ENCODE measurements at regions not wholly inside any gene's neighbourhood (a gene's known extent, or its start where the extent isn't known, plus 50 kb on each side); places are given as distances from the start of the nearest gene placed in this dataset.

GRCh38 chr10:44674536-44675386, 236.4 kb upstream of the TMEM72 start:
- H3K4me1 Mint-ChIP-seq = no peaks in the 10 kb centered on the region
- Histone ChIP-seq H3K4me3 (ENCODE audit: low read depth, low read length) (no peak overlapping the region), H3K27me3 (ENCODE audit: control insufficient read depth, insufficient read depth, low read length) (no peaks in the 10 kb centered on the region), H3K36me3 (ENCODE audit: control insufficient read depth, insufficient read depth, low read length) (no peaks in the 10 kb centered on the region), H3K9me3 (ENCODE audit: control insufficient read depth in 2 of 2, low read length in 2 of 2) (no peaks in the 10 kb centered on the region), H3K27ac (ENCODE audit: insufficient read depth, low read length, poor library complexity, severe bottlenecking) (no peak overlapping the region), H3K4me1 (ENCODE audit: control insufficient read depth, insufficient read depth, low read length, poor library complexity, severe bottlenecking) (no peaks in the 10 kb centered on the region)
- H3K27me3 Mint-ChIP-seq = peaks cover 4% of the 10 kb centered on the region
- no peak overlapping the region for H3K4me3 Mint-ChIP-seq
- peaks cover 0 to 3% (median 0%) of the 10 kb centered on the region in 7 donors for H3K9me3 Mint-ChIP-seq
- H3K27ac Mint-ChIP-seq = no peak overlapping the region
- no peak for DNase-seq
- ATAC-seq (ENCODE audit: low read depth in 2 of 2) = no peak
- H3K36me3 Mint-ChIP-seq = no peaks in the 10 kb centered on the region

- no peaks in the 10 kb centered on the region for H3K4me1 ChIP-seq (ENCODE audit: control insufficient read depth, insufficient read depth, low read length, poor library complexity, severe bottlenecking)
- peaks cover 0 to 2% (median 0%) of the 10 kb centered on the region in 7 donors for H3K9me3 Mint-ChIP-seq
- H3K9me3 ChIP-seq (ENCODE audit: control insufficient read depth in 2 of 2, low read length in 2 of 2) = no peaks in the 10 kb centered on the region
- H3K27ac Mint-ChIP-seq = no peak overlapping the region
- no peak overlapping the region for H3K4me3 ChIP-seq (ENCODE audit: low read depth, low read length)
- no peak overlapping the region for H3K4me3 Mint-ChIP-seq
- no peaks in the 10 kb centered on the region for H3K4me1 Mint-ChIP-seq
- no peak overlapping the region for H3K27ac ChIP-seq (ENCODE audit: insufficient read depth, low read length, poor library complexity, severe bottlenecking)
- no peaks in the 10 kb centered on the region for H3K27me3 ChIP-seq (ENCODE audit: control insufficient read depth, insufficient read depth, low read length)
- peaks cover 4% of the 10 kb centered on the region for H3K27me3 Mint-ChIP-seq
- no peak for ATAC-seq (ENCODE audit: low read depth in 2 of 2)
- no peaks in the 10 kb centered on the region for H3K36me3 ChIP-seq (ENCODE audit: control insufficient read depth, insufficient read depth, low read length)
- DNase-seq = no peak
- no peaks in the 10 kb centered on the region for H3K36me3 Mint-ChIP-seq
Measured at GRCh38 chr10:44675387-44675874, 235.7 kb upstream of the TMEM72 start.

- no peaks in the 10 kb centered on the region for H3K4me1 ChIP-seq (ENCODE audit: control insufficient read depth, insufficient read depth, low read length, poor library complexity, severe bottlenecking)
- DNase-seq (no peak), ATAC-seq (ENCODE audit: low read depth in 2 of 2) (no peak)
- H3K27ac ChIP-seq (ENCODE audit: insufficient read depth, low read length, poor library complexity, severe bottlenecking) = no peak overlapping the region
- Mint-ChIP-seq H3K4me1 (no peaks in the 10 kb centered on the region), H3K4me3 (no peak overlapping the region), H3K36me3 (no peaks in the 10 kb centered on the region), H3K27me3 (peaks cover 6% of the 10 kb centered on the region), H3K9me3 (peaks cover 0 to 2% (median 0%) of the 10 kb centered on the region in 7 donors), H3K27ac (no peak overlapping the region)
- H3K9me3 ChIP-seq (ENCODE audit: control insufficient read depth in 2 of 2, low read length in 2 of 2) = no peaks in the 10 kb centered on the region
- H3K36me3 ChIP-seq (ENCODE audit: control insufficient read depth, insufficient read depth, low read length) = no peaks in the 10 kb centered on the region
- no peak overlapping the region for H3K4me3 ChIP-seq (ENCODE audit: low read depth, low read length)
- H3K27me3 ChIP-seq (ENCODE audit: control insufficient read depth, insufficient read depth, low read length) = no peaks in the 10 kb centered on the region
Measured at GRCh38 chr10:44680764-44681163, 230.4 kb upstream of the TMEM72 start.

GRCh38 chr10:44682507-44682906, 228.6 kb upstream of the TMEM72 start:
- Mint-ChIP-seq H3K4me1 (no peaks in the 10 kb centered on the region), H3K9me3 (peaks cover 0 to 2% (median 0%) of the 10 kb centered on the region in 7 donors), H3K27ac (no peak overlapping the region), H3K4me3 (no peak overlapping the region), H3K27me3 (peaks cover 6% of the 10 kb centered on the region), H3K36me3 (no peaks in the 10 kb centered on the region)
- Histone ChIP-seq H3K9me3 (ENCODE audit: control insufficient read depth in 2 of 2, low read length in 2 of 2) (no peaks in the 10 kb centered on the region), H3K4me3 (ENCODE audit: low read depth, low read length) (no peak overlapping the region), H3K4me1 (ENCODE audit: control insufficient read depth, insufficient read depth, low read length, poor library complexity, severe bottlenecking) (no peaks in the 10 kb centered on the region), H3K27ac (ENCODE audit: insufficient read depth, low read length, poor library complexity, severe bottlenecking) (no peak overlapping the region), H3K36me3 (ENCODE audit: control insufficient read depth, insufficient read depth, low read length) (no peaks in the 10 kb centered on the region), H3K27me3 (ENCODE audit: control insufficient read depth, insufficient read depth, low read length) (no peaks in the 10 kb centered on the region)
- ATAC-seq (ENCODE audit: low read depth in 2 of 2) = no peak
- no peak for DNase-seq

GRCh38 chr10:44684661-44685060, 226.5 kb upstream of the TMEM72 start:
- DNase-seq = no peak
- H3K27ac Mint-ChIP-seq = no peak overlapping the region

GRCh38 chr10:44685220-44685619, 225.9 kb upstream of the TMEM72 start:
- Mint-ChIP-seq H3K36me3 (no peaks in the 10 kb centered on the region), H3K9me3 (peaks cover 0 to 2% (median 0%) of the 10 kb centered on the region in 7 donors), H3K27ac (no peak overlapping the region), H3K4me3 (no peak overlapping the region), H3K27me3 (peaks cover 6% of the 10 kb centered on the region), H3K4me1 (no peaks in the 10 kb centered on the region)
- ATAC-seq (ENCODE audit: low read depth in 2 of 2) = no peak
- Histone ChIP-seq H3K36me3 (ENCODE audit: control insufficient read depth, insufficient read depth, low read length) (no peaks in the 10 kb centered on the region), H3K9me3 (ENCODE audit: control insufficient read depth in 2 of 2, low read length in 2 of 2) (no peaks in the 10 kb centered on the region), H3K27me3 (ENCODE audit: control insufficient read depth, insufficient read depth, low read length) (no peaks in the 10 kb centered on the region), H3K4me1 (ENCODE audit: control insufficient read depth, insufficient read depth, low read length, poor library complexity, severe bottlenecking) (no peaks in the 10 kb centered on the region), H3K4me3 (ENCODE audit: low read depth, low read length) (no peak overlapping the region), H3K27ac (ENCODE audit: insufficient read depth, low read length, poor library complexity, severe bottlenecking) (no peak overlapping the region)
- no peak for DNase-seq

More at GRCh38 chr10:44684661-44685060, 226.5 kb upstream of the TMEM72 start:
- H3K36me3 Mint-ChIP-seq = no peaks in the 10 kb centered on the region
- H3K4me1 Mint-ChIP-seq = no peaks in the 10 kb centered on the region
- Histone ChIP-seq H3K36me3 (ENCODE audit: control insufficient read depth, insufficient read depth, low read length) (no peaks in the 10 kb centered on the region), H3K4me1 (ENCODE audit: control insufficient read depth, insufficient read depth, low read length, poor library complexity, severe bottlenecking) (no peaks in the 10 kb centered on the region), H3K9me3 (ENCODE audit: control insufficient read depth in 2 of 2, low read length in 2 of 2) (no peaks in the 10 kb centered on the region), H3K27me3 (ENCODE audit: control insufficient read depth, insufficient read depth, low read length) (no peaks in the 10 kb centered on the region), H3K27ac (ENCODE audit: insufficient read depth, low read length, poor library complexity, severe bottlenecking) (no peak overlapping the region), H3K4me3 (ENCODE audit: low read depth, low read length) (no peak overlapping the region)
- H3K9me3 Mint-ChIP-seq = peaks cover 0 to 2% (median 0%) of the 10 kb centered on the region in 7 donors
- no peak overlapping the region for H3K4me3 Mint-ChIP-seq
- ATAC-seq (ENCODE audit: low read depth in 2 of 2) = no peak
- H3K27me3 Mint-ChIP-seq = peaks cover 6% of the 10 kb centered on the region

- Histone ChIP-seq H3K9me3 (ENCODE audit: control insufficient read depth in 2 of 2, low read length in 2 of 2) (no peaks in the 10 kb centered on the region), H3K27ac (ENCODE audit: insufficient read depth, low read length, poor library complexity, severe bottlenecking) (no peak overlapping the region), H3K4me1 (ENCODE audit: control insufficient read depth, insufficient read depth, low read length, poor library complexity, severe bottlenecking) (no peaks in the 10 kb centered on the region), H3K4me3 (ENCODE audit: low read depth, low read length) (no peak overlapping the region), H3K36me3 (ENCODE audit: control insufficient read depth, insufficient read depth, low read length) (no peaks in the 10 kb centered on the region), H3K27me3 (ENCODE audit: control insufficient read depth, insufficient read depth, low read length) (no peaks in the 10 kb centered on the region)
- H3K4me1 Mint-ChIP-seq = no peaks in the 10 kb centered on the region
- DNase-seq (no peak), ATAC-seq (ENCODE audit: low read depth in 2 of 2) (no peak)
- no peak overlapping the region for H3K27ac Mint-ChIP-seq
- H3K9me3 Mint-ChIP-seq = peaks cover 0 to 4% (median 0%) of the 10 kb centered on the region in 7 donors
- H3K36me3 Mint-ChIP-seq = no peaks in the 10 kb centered on the region
- H3K4me3 Mint-ChIP-seq = no peak overlapping the region
- peaks cover 4% of the 10 kb centered on the region for H3K27me3 Mint-ChIP-seq
Measured at GRCh38 chr10:44685747-44686146, 225.4 kb upstream of the TMEM72 start.

- no peaks in the 10 kb centered on the region for H3K36me3 ChIP-seq (ENCODE audit: control insufficient read depth, insufficient read depth, low read length)
- H3K4me3 ChIP-seq (ENCODE audit: low read depth, low read length) = no peak overlapping the region
- H3K27me3 Mint-ChIP-seq = no peaks in the 10 kb centered on the region
- DNase-seq (no peak), ATAC-seq (ENCODE audit: low read depth in 2 of 2) (no peak)
- no peak overlapping the region for H3K27ac Mint-ChIP-seq
- no peaks in the 10 kb centered on the region for H3K4me1 Mint-ChIP-seq
- no peaks in the 10 kb centered on the region for H3K9me3 ChIP-seq (ENCODE audit: control insufficient read depth in 2 of 2, low read length in 2 of 2)
- H3K36me3 Mint-ChIP-seq = no peaks in the 10 kb centered on the region
- H3K27me3 ChIP-seq (ENCODE audit: control insufficient read depth, insufficient read depth, low read length) = no peaks in the 10 kb centered on the region
- H3K4me3 Mint-ChIP-seq = no peak overlapping the region
- peaks cover 0 to 4% (median 0%) of the 10 kb centered on the region in 7 donors for H3K9me3 Mint-ChIP-seq
- no peaks in the 10 kb centered on the region for H3K4me1 ChIP-seq (ENCODE audit: control insufficient read depth, insufficient read depth, low read length, poor library complexity, severe bottlenecking)
- H3K27ac ChIP-seq (ENCODE audit: insufficient read depth, low read length, poor library complexity, severe bottlenecking) = no peak overlapping the region
Measured at GRCh38 chr10:44689368-44689767, 221.8 kb upstream of the TMEM72 start.

All from CD4-positive, CD25-positive, alpha-beta regulatory T cell (primary cell).